Fibroblast of upper back skin (primary cell): ENCODE measurements at regions not wholly inside any gene's neighbourhood (a gene's known extent, or its start where the extent isn't known, plus 50 kb on each side); places are given as distances from the start of the nearest gene placed in this dataset.

Experiments
- DNase-seq: peaks from one replicate; pipeline ENCODE4 v3.0.0-alpha.2; 2013

DNA sequence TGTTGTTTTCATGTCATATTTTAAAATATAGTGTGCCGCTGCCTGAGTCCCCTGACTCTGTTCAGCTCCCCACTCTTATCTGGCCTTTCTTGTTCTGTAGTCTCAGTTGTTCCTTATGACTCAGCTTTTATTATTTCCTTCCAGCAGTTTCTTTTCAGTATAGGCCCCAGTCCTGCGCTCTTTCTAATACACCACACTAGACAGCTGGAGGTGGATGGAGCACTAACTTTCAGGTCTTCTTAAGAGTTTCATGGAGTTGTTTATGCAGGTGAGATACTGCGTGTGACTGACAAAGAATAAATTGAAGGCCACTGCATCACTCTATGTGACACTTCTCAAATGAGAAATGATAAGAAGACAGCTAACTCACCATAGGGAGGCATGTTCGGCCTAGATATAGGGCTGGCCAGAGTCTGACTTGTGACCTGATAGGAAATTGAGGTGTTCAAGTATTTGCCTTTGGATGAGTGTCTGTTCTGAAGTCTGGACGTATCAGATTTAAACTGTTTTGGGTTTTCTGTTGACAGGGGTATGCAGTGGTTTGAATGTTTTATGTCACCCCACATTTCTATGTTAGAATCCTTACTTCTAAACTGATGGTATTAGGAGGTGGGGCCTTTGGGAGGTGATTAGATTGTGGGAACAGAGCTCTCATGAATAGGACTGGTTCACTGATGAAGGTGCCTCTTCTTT lies 60.8 kb upstream of the CLMN start:
- DNase-seq = no peak

DNA sequence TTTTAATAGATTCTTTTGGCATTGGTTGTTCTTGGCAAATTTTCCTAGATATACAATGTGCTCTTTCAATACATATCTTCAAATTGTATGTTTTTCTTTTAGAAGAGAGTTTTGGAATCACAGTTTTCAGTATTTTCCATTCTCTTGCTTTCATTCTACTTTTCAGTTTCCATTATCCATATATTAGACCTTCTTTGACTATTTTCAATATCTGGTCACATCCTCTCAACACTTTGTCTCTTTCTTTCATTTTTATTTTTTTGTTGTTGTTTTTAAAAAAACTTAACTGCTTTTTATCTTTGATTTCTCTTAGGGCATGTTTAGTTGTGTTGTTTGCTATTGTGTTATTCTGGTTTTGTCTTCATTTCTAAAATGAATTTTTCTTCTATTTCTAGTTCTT lies 59.9 kb upstream of the CLMN start:
- no peak for DNase-seq

DNA sequence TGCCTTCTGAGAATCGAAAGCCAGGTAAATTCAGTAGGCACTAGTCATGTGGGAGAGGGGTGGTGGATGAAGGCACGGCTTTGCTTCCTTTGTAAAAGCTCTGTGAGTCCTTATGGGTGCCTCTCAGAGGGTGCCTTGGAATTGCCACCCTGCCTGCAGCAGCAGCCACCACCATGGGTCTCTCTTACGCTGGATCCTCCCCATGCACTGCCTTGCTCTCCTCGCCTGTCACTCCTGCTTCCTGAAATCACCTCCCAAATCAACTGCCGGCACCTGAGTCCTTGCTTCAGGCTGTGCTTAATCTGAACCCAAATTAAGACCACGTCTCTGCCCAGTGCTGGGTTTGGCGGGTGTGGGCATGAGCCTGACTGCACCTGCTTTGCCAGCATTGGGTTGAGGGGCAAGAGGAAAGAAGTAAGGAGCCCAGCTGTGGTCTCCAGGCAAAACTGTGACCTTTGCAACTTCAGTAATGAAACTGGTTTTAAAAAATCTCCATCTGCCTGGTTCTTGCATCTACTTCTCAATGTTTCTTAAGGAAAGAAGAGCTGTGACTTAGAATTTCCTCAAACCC lies 55.9 kb upstream of the CLMN start:
- no peak for DNase-seq

DNA sequence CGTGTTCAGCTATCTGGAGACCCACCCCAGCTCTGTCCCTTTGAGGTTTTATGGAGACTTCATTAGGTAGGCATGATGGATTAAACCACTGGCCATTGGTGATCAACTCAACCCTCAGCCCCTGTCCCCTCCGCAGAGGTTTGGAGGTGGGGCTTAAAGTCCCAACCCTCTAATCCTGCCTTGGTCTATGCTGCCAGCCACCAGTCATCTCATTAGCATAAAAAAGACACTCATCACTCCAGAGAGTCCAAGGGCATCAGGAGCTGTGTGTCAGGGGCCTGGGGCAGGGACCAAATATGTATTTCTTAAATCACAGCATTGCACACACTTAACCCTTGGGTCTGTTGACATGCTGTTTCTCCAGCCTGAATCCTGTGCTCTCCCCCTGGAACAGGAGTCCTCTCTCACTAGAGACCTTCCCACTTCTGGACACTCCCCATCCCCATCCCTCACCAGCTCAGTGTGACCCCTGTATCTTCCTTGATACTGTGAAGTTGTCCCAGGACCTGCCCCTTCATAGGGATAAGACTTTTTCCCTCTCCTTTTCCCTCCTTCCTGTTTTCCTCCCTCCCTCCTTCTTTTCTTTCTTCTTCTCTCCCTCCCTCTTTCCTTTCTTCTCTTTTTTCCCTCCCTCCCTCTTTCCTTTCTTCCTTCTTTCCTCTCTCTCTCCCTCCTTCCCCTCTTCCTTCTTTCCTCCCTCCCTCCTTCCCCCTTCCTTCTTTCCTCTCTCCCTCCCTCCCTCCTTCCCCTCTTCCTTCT lies 54.7 kb upstream of the CLMN start:
- no peak for DNase-seq

DNA sequence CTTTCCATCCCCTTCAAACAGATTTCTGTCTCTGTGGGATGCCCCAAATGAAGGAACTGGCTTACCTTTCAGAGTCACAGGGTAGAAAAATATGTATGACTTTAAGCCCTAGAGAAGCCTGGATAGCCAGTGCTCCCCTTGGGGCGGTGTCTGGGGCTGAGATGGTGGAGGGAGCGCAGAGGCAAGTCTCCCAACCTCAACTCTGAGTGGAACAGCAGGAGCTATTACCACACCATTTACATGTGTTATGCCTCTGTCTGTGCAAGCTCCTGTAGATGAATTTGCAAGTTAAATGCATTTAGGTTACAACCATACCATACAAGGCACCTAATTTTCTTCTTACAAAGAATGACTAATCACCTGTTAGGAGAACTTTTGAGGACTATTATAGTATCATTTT lies 50.4 kb upstream of the CLMN start:
- no peak for DNase-seq
